Caco-2 (cell line): ENCODE measurements at regions not wholly inside any gene's neighbourhood (a gene's known extent, or its start where the extent isn't known, plus 50 kb on each side); places are given as distances from the start of the nearest gene placed in this dataset.
A peak's percentile ranks its signal among the peaks of the same experiment; 100 is the strongest.

Experiments
- BruUV-seq: library from RNA; stranded (reverse); fragments of 400-500 nt; replicated peaks from 2 replicates; lab custom pipeline; 2021; lab: Mats Ljungman, UMichigan
- CTCF ChIA-PET: fragments of 300-600 bp; sonication (Branson Sonifier 250); formaldehyde crosslinking; loops from one replicate; lab custom pipeline; 2022; ENCODE audit warnings: antibody characterized with exemption; lab: Charles Lee
- POLR2A ChIA-PET: fragments of 300-600 bp; sonication (Branson Sonifier 250); formaldehyde crosslinking; loops from one replicate; lab custom pipeline; 2022; ENCODE audit warnings: antibody characterized with exemption; lab: Charles Lee
- DNase-seq, 2 experiments: peaks; one replicate each; pipeline versions ENCODE4 v3.0.0 to v3.0.0-alpha.2; 2020 to 2022
- H3K27me3 ChIP-seq: replicated peaks from 2 replicates; pipeline ENCODE4 v1.6.0; 2011; ENCODE audit warnings: low read length; ENCODE audit not compliant: control insufficient read depth, insufficient read depth
- H3K36me3 ChIP-seq: 2 replicates; pipeline ENCODE4 v1.5.1; 2011; ENCODE audit warnings: low read length; ENCODE audit not compliant: control insufficient read depth, insufficient read depth
- H3K4me1 ChIP-seq: fragments of 250-450 bp; sonication (Bioruptor Pico); 2 replicates; pipeline ENCODE4 v1.5.1; 2020; ENCODE audit warnings: mild to moderate bottlenecking
- H3K4me3 ChIP-seq: 2 replicates; pipeline ENCODE4 v1.5.1; 2011; ENCODE audit warnings: low read depth, mild to moderate bottlenecking, control low read depth, low read length
- H3K9me3 ChIP-seq: fragments of 250-450 bp; sonication (Bioruptor Pico); 2 replicates; pipeline ENCODE4 v1.5.1; 2020; ENCODE audit warnings: mild to moderate bottlenecking, moderate library complexity
- H3K27ac Mint-ChIP-seq: one replicate; pipeline ENCODE4 v1.8.0; 2022; ENCODE audit warnings: mixed read lengths; ENCODE audit not compliant: unreplicated experiment
- H3K27me3 Mint-ChIP-seq: one replicate; pipeline ENCODE4 v1.8.0; 2022; ENCODE audit warnings: mixed read lengths; ENCODE audit not compliant: insufficient read depth, unreplicated experiment
- H3K36me3 Mint-ChIP-seq: one replicate; pipeline ENCODE4 v1.8.0; 2022; ENCODE audit warnings: mild to moderate bottlenecking, mixed read lengths; ENCODE audit not compliant: insufficient read depth, unreplicated experiment
- H3K4me1 Mint-ChIP-seq: one replicate; pipeline ENCODE4 v1.8.0; 2022; ENCODE audit warnings: low read depth, mixed read lengths; ENCODE audit not compliant: unreplicated experiment
- H3K4me3 Mint-ChIP-seq: one replicate; pipeline ENCODE4 v1.8.0; 2022; ENCODE audit warnings: mild to moderate bottlenecking, moderate library complexity, mixed read lengths; ENCODE audit not compliant: unreplicated experiment
- H3K9me3 Mint-ChIP-seq: one replicate; pipeline ENCODE4 v1.8.0; 2022; ENCODE audit warnings: mixed read lengths; ENCODE audit not compliant: unreplicated experiment
- intact Hi-C: fragments of 100-400 bp; cut with micrococcal nuclease; formaldehyde crosslinking; loops from one replicate; pipeline ENCODE4 v1.10.0; 2022; ENCODE audit not compliant: unreplicated experiment
- microRNA-seq: library from miRNA; unstranded; fragments of <30 nt; microRNA quantifications from one replicate; pipeline ENCODE4 v1.2.0, GENCODE V29; 2022
- TF ChIP-seq, protein P1 (sequence below), 2 experiments: fragments of 200-600 bp in 1 of 2; IDR thresholded peaks; 1 replicate in 1 of 2; 2 replicates in 1 of 2; pipeline versions ENCODE4 v1.5.1 to v1.8.0; 2011 to 2022; ENCODE audit warnings: antibody characterized with exemption in 1 of 2, control low read depth in 1 of 2, inconsistent platforms in 1 of 2, low read depth in 1 of 2, low read length in 1 of 2, mild to moderate bottlenecking in 1 of 2, moderate library complexity in 1 of 2; ENCODE audit not compliant: insufficient read depth in 1 of 2, severe bottlenecking in 1 of 2, unreplicated experiment in 1 of 2

DNA sequence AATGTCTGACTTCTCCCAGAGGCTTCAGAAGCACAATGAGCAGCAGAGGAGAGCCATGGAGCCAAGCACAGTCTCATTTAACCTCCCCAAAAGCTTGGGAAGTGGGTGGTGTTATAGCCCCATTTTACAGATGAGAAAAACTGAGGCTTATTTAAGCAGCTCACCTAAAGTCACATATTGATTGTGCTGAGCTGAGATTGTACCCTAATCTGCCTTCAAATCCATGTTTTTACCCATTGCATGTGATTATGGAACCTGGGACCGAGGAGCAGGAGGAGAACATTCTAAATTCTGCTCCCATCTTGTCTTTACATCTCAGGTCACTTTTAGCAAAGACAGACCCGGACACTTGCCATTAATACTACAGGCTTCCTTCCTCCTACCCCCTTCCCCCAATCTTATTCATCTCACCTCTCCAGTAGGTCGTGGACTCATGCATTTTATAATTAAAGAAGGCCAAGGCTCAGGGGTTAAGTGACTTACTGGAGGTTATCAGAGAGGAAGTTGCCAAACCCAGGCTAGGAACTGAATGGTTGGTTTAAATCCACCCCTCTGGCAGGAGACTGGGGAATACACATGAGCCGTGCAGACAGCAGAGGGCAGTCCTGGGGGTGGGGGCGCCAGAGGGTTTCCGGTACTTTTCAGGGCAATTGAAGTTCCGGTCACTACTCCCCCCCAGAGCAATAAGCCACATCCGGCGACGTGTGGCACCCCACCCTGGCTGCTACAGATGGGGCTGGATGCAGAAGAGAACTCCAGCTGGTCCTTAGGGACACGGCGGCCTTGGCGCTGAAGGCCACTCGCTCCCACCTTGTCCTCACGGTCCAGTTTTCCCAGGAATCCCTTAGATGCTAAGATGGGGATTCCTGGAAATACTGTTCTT, 51.0 kb upstream of the IL17B start:
- H3K9me3 Mint-ChIP-seq = no peaks in the 10 kb centered on the region
- intact Hi-C loops = no loop called here
- ChIA-PET CTCF (interaction anchor here (0.9 kb wide), 1 partner anchor 121 kb away, joined by 3 read pairs; the partner anchor contains the start of gene CSNK1A1), POLR2A (no interaction called here)
- no peaks in the 10 kb centered on the region for H3K36me3 Mint-ChIP-seq
- H3K4me3 Mint-ChIP-seq = no peak overlapping the region
- no peaks in the 10 kb centered on the region for H3K36me3 ChIP-seq
- H3K27me3 Mint-ChIP-seq = no peaks in the 10 kb centered on the region
- H3K9me3 ChIP-seq = no peaks in the 10 kb centered on the region
- no TSS peak for BruUV-seq
- no peak overlapping the region for H3K27ac Mint-ChIP-seq
- H3K27me3 ChIP-seq = no peaks in the 10 kb centered on the region
- no peak for DNase-seq
- no peak overlapping the region for H3K4me3 ChIP-seq
- no peaks in the 10 kb centered on the region for H3K4me1 ChIP-seq
- H3K4me1 Mint-ChIP-seq = no peaks in the 10 kb centered on the region
- TF ChIP-seq, protein P1, sequence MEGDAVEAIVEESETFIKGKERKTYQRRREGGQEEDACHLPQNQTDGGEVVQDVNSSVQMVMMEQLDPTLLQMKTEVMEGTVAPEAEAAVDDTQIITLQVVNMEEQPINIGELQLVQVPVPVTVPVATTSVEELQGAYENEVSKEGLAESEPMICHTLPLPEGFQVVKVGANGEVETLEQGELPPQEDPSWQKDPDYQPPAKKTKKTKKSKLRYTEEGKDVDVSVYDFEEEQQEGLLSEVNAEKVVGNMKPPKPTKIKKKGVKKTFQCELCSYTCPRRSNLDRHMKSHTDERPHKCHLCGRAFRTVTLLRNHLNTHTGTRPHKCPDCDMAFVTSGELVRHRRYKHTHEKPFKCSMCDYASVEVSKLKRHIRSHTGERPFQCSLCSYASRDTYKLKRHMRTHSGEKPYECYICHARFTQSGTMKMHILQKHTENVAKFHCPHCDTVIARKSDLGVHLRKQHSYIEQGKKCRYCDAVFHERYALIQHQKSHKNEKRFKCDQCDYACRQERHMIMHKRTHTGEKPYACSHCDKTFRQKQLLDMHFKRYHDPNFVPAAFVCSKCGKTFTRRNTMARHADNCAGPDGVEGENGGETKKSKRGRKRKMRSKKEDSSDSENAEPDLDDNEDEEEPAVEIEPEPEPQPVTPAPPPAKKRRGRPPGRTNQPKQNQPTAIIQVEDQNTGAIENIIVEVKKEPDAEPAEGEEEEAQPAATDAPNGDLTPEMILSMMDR (IDR thresholded peaks at IDR 0.05; ENCODE audit: insufficient read depth in 1 of 2, low read depth in 1 of 2, low read length in 1 of 2, severe bottlenecking in 1 of 2, unreplicated experiment in 1 of 2) = peak in 1 of 2 experiments; percentile 29

Small RNA genes in the stretch of these regions (microRNA-seq; reads per million reads assigned to microRNA genes)
- gene MIR145 = 2.6 reads per million, percentile 14 among the genes with 10 or more reads in this experiment
